ENCODE measurements at regions not wholly inside any gene's neighbourhood (a gene's known extent, or its start where the extent isn't known, plus 50 kb on each side); places are given as distances from the start of the nearest gene placed in this dataset.

DNA sequence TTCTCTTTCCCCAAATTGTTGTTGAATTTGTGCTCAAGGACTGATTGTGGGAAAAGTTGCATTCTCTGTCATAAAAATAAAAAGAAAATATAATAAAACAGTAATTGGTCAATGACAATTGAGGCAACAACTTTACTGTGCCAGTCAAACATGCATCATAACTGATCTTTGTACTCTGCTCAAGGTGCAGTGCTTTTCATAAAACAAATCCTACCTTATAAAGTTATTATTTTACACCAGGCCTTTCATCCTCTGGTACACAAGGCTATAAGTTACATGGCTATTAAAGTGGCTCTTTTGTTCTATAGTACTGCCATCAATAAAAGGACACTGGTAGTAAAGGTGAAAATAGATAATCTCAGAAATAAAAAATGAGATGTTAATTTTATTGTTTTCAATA, 761.9 kb downstream of the SATB2 start:
- ATAC-seq (no peak), DNase-seq (ENCODE audit: low spot score) (no peak)
- intact Hi-C loops (cut with DNase I): no loop called here

DNA sequence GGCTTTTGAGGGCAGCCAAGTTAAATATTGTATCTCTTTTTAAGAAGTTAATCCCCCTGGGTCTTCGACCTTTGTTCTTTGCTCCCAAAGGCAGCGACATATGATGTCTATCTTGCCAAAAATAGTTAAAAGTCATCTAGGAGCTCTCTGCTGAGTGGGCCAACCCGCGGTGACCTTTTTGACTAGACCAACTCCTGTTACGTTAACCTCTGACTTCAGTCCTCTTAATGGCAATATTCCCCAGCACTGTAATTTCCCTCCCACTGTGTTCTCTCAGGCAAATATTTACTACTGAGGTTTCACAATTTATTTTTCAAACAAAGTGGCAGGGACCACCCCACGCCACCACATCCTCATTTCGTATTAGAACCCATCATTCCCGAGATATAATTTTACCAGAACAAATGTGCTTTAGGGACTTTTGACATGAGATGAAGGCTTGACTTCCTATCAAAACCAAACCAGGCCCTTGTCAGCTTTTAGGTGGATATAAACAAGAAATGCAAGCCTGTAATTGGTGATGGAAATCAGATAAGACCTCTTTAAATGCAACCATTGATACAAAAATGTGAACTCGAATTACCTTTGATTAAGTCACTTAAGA, 764.7 kb downstream of the SATB2 start:
- no peak for ATAC-seq
- intact Hi-C loops (cut with DNase I): loop anchor here (5.0 kb wide), 1 partner anchor 319 kb away; no protein-coding TSS in a partner anchor
- no peak for DNase-seq (ENCODE audit: low spot score)

DNA sequence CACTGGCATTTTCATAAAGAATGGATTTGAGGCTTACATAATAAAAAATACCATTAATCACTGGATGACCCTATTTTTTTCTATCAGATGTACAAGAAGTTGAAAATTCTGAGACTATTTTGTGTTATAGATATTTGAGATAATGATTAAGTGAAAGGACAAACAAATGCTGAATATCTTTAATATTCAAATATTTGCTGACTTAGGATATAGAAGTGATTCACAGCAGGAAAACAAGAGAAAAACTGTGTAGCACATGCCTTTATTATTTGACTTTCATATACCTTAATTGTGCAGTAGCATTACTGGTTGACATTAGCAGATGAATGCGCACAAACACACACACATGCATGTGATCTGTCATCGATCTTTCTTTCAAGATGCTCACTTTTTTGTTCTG, 766.5 kb downstream of the SATB2 start:
- DNase-seq (ENCODE audit: low spot score) (no peak), ATAC-seq (no peak)
- intact Hi-C loops (cut with DNase I): loop anchor here (5.0 kb wide), 1 partner anchor 321 kb away; no protein-coding TSS in a partner anchor

GRCh38 chr2:198664321-198664720, 793.4 kb downstream of the SATB2 start:
- intact Hi-C loops (cut with DNase I): no loop called here
- no peak for DNase-seq (ENCODE audit: low spot score)
- ATAC-seq: no peak

DNA sequence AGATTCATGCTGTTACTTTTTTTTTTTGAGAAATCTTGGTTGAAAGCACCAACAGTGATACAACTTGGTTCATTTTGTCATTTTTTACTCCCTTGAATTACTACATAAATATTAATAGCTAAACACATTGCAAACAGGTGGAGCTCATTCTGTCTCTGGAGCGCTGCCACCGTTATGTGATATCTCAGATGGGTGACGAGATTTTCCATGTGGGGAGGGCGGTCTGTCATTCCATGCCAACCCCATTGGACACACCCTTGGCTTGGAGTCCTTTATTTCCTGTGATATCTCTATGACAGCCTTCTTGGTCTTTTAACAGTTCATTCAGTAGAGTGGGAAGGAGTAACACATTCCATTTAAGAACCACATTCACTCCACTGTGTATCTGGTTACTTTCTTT, 794.8 kb downstream of the SATB2 start:
- ATAC-seq (no peak), DNase-seq (ENCODE audit: low spot score) (no peak)
- intact Hi-C loops (cut with DNase I): no loop called here

GRCh38 chr2:198660501-198660900, 797.2 kb downstream of the SATB2 start:
- no peak for DNase-seq (ENCODE audit: low spot score)
- ATAC-seq: no peak
- intact Hi-C loops (cut with DNase I): no loop called here

DNA sequence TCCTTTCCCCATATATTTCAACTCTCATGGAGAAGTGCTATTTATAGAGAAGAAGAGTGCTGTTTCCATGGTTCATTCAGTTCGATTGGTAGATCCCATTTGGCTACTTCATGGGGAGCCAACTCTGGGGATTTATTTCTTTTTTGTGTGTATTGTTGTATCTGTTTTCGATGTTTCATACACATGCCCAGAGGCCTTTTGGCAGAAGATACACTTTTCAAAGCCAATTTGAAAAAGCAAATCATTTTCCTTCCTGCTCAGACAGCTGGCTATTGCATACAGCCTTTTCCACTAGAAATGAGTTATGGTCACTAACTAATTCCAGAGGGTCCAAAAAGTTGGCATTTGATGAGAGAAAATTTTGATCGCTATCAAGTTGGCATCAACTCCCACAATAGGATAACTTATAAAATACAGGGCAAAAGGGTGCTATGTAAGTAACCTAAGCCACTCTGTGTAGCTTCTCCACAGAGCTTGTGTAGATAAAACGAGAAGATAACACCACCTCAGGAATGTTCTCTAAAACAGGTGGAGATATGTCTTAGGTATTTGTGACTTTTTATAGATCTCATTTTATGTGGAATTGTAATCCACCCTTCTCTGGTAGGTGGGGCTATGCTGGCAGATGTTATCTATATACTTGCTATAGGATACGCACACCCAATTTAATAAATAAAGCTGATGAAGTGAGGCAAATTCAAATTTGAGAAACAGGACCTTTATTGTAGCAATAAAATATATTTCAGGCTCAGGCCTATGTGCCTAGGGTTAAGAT, 798.5 kb downstream of the SATB2 start:
- no peak for ATAC-seq
- DNase-seq (ENCODE audit: low spot score): no peak
- intact Hi-C loops (cut with DNase I): no loop called here

DNA sequence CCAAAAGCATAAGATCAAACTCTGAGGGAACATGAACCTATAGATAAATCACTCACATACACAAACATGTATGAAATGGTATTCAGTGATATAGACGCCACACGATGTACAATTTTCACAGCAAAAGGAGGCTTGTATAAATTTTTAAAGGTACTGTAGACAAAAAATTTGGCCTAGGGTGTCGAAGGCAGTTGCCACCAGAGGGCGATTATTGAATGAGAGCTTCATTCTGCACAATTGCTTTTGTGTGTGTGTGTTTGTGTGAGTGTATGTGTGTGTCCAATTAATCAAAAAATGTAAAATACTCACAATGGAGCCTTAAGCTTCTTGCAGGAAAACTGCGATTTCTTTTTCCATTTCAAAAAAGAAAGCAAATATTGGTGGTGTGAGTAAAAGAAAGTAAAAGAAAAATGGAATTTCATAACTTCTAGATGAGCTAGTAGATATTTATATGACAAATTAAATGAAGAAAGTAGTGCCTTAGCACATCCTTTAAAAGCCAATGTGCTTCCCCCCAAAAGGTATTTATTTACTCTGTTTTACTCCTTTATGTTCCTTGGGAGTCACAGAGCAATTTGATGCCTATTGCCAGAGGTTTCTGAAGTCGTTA, 800.1 kb downstream of the SATB2 start:
- ATAC-seq: no peak
- intact Hi-C loops (cut with DNase I): no loop called here

DNA sequence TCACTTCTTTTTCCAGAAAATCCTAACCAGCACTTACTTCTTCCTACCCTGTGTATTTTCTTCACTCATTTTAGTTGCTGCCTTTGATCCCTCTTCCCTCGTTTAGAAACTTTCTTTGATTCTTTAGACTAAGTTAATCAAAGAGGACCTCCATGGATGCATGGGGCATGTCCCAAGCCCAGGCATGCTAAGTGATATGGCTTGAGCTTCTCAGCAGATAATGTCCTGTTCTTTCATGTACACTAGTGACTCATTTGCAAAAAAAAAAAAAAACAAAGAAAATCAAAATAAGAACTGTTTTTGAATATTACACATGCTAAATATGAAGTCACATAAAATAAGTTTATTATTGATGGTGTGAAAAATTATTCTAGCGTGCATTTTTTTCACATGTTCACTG, 800.9 kb downstream of the SATB2 start:
- ATAC-seq: no peak
- intact Hi-C loops (cut with DNase I): no loop called here
- no peak for DNase-seq (ENCODE audit: low spot score)

More for the DNA sequence above, 800.1 kb downstream of the SATB2 start:
- DNase-seq (ENCODE audit: low spot score): no peak

DNA sequence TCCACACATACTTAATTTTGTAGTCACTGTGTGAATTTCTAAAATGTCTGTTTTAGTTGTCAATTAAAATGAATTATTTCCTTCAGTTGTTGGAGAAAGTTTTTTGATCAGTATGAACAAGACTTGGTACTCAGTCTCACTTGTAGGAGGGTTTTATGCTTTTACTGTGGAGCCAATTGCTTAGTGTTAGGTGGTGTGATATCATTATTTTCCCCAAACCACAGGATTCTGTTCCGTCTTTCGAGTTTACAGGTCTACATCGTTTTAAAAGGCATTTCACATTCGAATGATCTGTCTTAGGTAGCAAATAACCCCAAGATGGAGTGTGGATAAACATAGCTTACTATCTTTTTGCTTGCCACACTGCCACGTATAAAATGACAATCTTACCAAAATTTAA, 803.1 kb downstream of the SATB2 start:
- ATAC-seq: no peak
- DNase-seq (ENCODE audit: low spot score): no peak
- intact Hi-C loops (cut with DNase I): no loop called here

DNA sequence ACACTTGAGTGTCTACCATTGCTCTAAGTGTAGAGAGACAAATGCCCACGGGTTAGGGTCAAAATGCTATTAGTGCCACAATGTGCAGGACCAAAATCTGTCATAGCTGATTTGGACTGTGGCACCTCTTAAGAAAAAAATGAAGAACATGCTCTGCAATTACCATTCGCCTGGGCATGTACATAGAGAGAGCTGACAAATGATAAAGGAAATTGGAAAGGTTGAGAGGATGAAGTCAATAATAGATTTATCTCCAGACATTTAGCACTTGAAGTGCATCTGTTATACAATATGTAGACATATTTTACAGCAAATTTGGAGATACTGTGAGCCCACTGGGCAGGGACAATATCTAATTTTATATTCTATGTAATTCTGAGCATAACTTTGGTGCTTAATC, 804.4 kb downstream of the SATB2 start:
- DNase-seq (ENCODE audit: low spot score) (no peak), ATAC-seq (no peak)
- intact Hi-C loops (cut with DNase I): no loop called here

DNA sequence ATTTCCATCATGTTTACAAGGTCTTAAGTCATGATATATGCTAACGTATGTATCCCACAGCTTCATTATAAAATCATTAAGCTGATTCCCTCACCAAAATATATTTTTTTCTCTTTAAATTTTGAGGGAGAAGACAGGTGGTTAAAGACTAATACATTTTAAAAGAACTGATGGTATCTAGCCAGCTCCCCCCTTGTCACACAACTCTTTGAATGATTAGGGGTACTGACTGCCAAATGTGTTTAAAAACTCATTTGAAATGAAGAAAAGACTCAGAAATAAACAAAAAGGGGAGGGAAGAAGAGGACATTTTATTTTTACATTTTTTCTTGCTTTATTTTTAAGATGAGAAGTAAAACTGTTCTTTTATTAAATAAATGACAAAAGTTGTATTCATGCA, 805.3 kb downstream of the SATB2 start:
- intact Hi-C loops (cut with DNase I): no loop called here
- DNase-seq (ENCODE audit: low spot score) (no peak), ATAC-seq (no peak)

DNA sequence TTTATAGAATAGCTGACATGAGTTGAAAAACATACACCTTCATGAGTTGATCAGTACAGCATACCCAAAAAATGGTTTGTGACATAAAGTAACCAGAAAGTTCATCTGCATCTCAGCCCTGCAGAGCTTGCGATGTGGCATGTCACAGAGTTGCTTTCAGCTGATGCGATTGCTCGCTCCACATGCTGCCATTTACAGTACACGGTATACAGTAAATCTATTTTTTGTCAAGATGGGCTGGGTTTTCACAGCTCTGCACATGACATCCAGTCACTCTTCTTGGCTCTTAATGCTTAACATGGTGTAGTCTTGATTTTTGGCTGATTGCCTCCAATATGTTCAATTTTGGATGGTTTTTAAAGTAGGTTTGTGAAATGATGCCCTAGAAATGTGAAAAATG, 811.9 kb downstream of the SATB2 start:
- intact Hi-C loops (cut with DNase I): no loop called here
- no peak for DNase-seq (ENCODE audit: low spot score)
- ATAC-seq: no peak

DNA sequence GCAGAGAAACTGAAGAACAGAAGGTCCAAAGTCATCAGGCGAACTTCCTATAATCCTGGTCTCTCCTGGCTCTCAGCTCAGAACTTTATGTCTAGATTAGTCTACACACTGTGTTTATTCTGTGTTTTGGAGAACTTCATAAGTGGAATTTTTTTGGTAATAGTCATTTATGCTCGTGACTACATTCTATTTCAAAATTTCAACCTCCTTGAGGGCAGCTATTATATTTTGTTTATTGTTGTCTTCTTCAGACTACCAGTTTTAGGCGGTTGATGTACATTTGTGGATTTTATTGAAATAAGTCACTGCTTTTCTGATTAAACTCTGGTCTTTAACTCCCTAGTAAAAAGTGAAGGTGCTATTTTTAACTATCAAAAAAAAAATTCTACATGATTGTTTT, 816.6 kb downstream of the SATB2 start:
- intact Hi-C loops (cut with DNase I): no loop called here

GRCh38 chr2:198640463-198640862, 817.3 kb downstream of the SATB2 start:
- DNase-seq (ENCODE audit: low spot score) (no peak), ATAC-seq (no peak)
- intact Hi-C loops (cut with DNase I): no loop called here

More for the DNA sequence above, 816.6 kb downstream of the SATB2 start:
- ATAC-seq (no peak), DNase-seq (ENCODE audit: low spot score) (no peak)

GRCh38 chr2:198639580-198639979, 818.2 kb downstream of the SATB2 start:
- intact Hi-C loops (cut with DNase I): no loop called here
- no peak for ATAC-seq

GRCh38 chr2:198638577-198638976, 819.2 kb downstream of the SATB2 start:
- intact Hi-C loops (cut with DNase I): no loop called here
- no peak for ATAC-seq
- DNase-seq (ENCODE audit: low spot score): no peak

More at GRCh38 chr2:198639580-198639979, 818.2 kb downstream of the SATB2 start:
- no peak for DNase-seq (ENCODE audit: low spot score)

GRCh38 chr2:198630384-198630783, 826.0 kb downstream of the PLCL1 start:
- DNase-seq (ENCODE audit: low spot score): no peak
- intact Hi-C loops (cut with DNase I): no loop called here
- ATAC-seq: no peak

GRCh38 chr2:198628596-198628995, 824.2 kb downstream of the PLCL1 start:
- intact Hi-C loops (cut with DNase I): no loop called here
- no peak for DNase-seq (ENCODE audit: low spot score)
- ATAC-seq: no peak

DNA sequence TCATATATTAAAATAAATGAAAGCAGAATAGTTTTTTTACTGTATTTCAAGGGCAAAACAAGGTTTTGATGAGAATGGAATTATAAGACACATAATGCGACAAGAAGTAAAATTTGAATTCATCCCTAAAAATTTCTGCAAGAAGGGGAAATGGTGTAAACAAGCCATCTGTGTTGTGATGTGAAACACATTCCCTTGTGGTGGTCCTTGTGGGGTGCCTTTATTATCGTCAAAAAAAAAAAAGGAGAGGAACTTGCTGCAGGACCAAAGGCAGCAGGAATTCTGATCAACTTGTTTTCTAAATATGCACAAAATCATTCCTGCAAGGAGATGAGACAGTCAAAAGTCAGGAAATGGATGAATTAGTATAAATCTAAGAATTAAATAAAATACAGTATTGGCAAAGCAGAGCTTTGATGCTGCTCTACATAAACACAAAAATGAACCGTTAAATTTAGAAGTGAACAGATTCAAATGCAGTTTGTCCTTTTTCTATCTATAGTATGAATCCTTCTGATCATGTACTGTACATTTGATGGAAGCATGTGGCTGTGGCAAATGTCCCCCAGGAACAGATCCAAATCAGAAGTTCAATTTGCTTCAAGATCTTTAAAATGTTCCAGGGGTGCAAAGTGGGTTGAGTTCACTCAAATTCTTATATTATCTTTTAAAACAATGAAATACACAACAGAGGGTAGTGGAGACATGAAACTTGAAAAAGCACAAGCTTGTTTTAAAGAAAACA, 818.8 kb downstream of the PLCL1 start:
- ATAC-seq (no peak), DNase-seq (ENCODE audit: low spot score) (no peak)
- intact Hi-C loops (cut with DNase I): no loop called here
